OCI-LY7 (cell line): ENCODE measurements at regions not wholly inside any gene's neighbourhood (a gene's known extent, or its start where the extent isn't known, plus 50 kb on each side); places are given as distances from the start of the nearest gene placed in this dataset.

Experiments
- BruUV-seq: library from RNA; stranded (reverse); fragments of 400-500 nt; replicated peaks from 2 replicates; lab custom pipeline; 2021; lab: Mats Ljungman, UMichigan
- CTCF ChIA-PET: fragments of 300-600 bp; sonication (Branson Sonifier 250); formaldehyde crosslinking; loops from one replicate; lab custom pipeline; 2022; ENCODE audit warnings: antibody characterized with exemption; ENCODE audit not compliant: unreplicated experiment; lab: Charles Lee
- POLR2A ChIA-PET: fragments of 300-600 bp; sonication (Branson Sonifier 250); formaldehyde crosslinking; loops from one replicate; lab custom pipeline; 2022; ENCODE audit warnings: antibody characterized with exemption; lab: Charles Lee
- DNase-seq: peaks from one replicate; pipeline ENCODE4 v3.0.0-alpha.2; 2015; ENCODE audit warnings: low spot score
- H2AFZ ChIP-seq: fragments of 200-600 bp; sonication (generic), shearing (Covaris generic); 2 replicates; pipeline ENCODE4 v1.6.1; 2014; ENCODE audit warnings: mild to moderate bottlenecking, antibody characterized with exemption, low read length, moderate library complexity
- H3K27ac ChIP-seq: fragments of 200-600 bp; sonication (generic); 2 replicates; pipeline ENCODE4 v1.5.1; 2014; ENCODE audit warnings: mixed run types, low read depth, mild to moderate bottlenecking, moderate library complexity, low read length, inconsistent platforms; ENCODE audit not compliant: poor library complexity, severe bottlenecking
- H3K36me3 ChIP-seq: fragments of 200-600 bp; sonication (generic); 2 replicates; pipeline ENCODE4 v1.6.1; 2014; ENCODE audit warnings: mild to moderate bottlenecking, antibody characterized with exemption, low read length, moderate library complexity, mixed read lengths; ENCODE audit not compliant: insufficient read depth
- H3K4me1 ChIP-seq: fragments of 200-600 bp; sonication (generic); 2 replicates; pipeline ENCODE4 v1.5.1; 2014; ENCODE audit warnings: mild to moderate bottlenecking, low read length; ENCODE audit not compliant: insufficient read depth, poor library complexity, severe bottlenecking
- H3K4me2 ChIP-seq: fragments of 200-600 bp; sonication (generic); 2 replicates; pipeline ENCODE4 v1.6.1; 2014; ENCODE audit warnings: mild to moderate bottlenecking, low read length
- H3K4me3 ChIP-seq: fragments of 200-600 bp; sonication (generic); 2 replicates; pipeline ENCODE4 v1.5.1; 2014; ENCODE audit warnings: mild to moderate bottlenecking, low read depth, low read length; ENCODE audit not compliant: poor library complexity, severe bottlenecking
- H3K79me2 ChIP-seq: fragments of 200-600 bp; sonication (generic); 2 replicates; pipeline ENCODE4 v1.6.1; 2016; ENCODE audit warnings: low read depth, mild to moderate bottlenecking, low read length, moderate library complexity, mixed read lengths; ENCODE audit not compliant: insufficient read depth
- H3K9me2 ChIP-seq: fragments of 200-600 bp; sonication (generic); 2 replicates; pipeline ENCODE4 v1.6.1; 2016; ENCODE audit warnings: mild to moderate bottlenecking, low read length, mixed read lengths; ENCODE audit not compliant: insufficient read depth
- H3K9me3 ChIP-seq: fragments of 200-600 bp; sonication (generic); 2 replicates; pipeline ENCODE4 v1.6.1; 2014; ENCODE audit warnings: mild to moderate bottlenecking, mixed run types, low read length, mixed read lengths
- H4K20me1 ChIP-seq: fragments of 200-600 bp; sonication (generic); 2 replicates; pipeline ENCODE4 v1.6.1; 2014; ENCODE audit warnings: mild to moderate bottlenecking, antibody characterized with exemption, low read length, moderate library complexity, mixed read lengths; ENCODE audit not compliant: insufficient read depth
- CTCF ChIP-seq: fragments of 200-600 bp; sonication (generic); conservative IDR thresholded peaks from 2 replicates; pipeline ENCODE4 v1.5.1; 2014; ENCODE audit warnings: mild to moderate bottlenecking, antibody characterized with exemption, low read length, moderate library complexity, mixed read lengths
- EZH2phosphoT487 ChIP-seq: fragments of 200-600 bp; sonication (generic); IDR thresholded peaks from 2 replicates; pipeline ENCODE4 v1.6.1; 2018; ENCODE audit warnings: low read depth, borderline replicate concordance, mild to moderate bottlenecking, mixed run types, antibody characterized with exemption, low read length, moderate library complexity, mixed read lengths
- intact Hi-C: fragments of 100-400 bp; cut with micrococcal nuclease; formaldehyde crosslinking; loops from one replicate; pipeline ENCODE4 v1.10.0; 2022; ENCODE audit not compliant: unreplicated experiment

GRCh38 chr4:19879330-19879729 is 372.4 kb upstream of the SLIT2 start:
- BruUV-seq: no TSS peak
- no peak for TF ChIP-seq EZH2phosphoT487
- no peak for TF ChIP-seq CTCF
- Histone ChIP-seq H4K20me1 (no peaks in the 10 kb centered on the region), H3K27ac (no peak overlapping the region), H3K36me3 (no peaks in the 10 kb centered on the region), H2AFZ (no peak overlapping the region), H3K4me2 (no peak overlapping the region), H3K4me1 (no peaks in the 10 kb centered on the region), H3K9me3 (no peaks in the 10 kb centered on the region), H3K4me3 (no peak overlapping the region), H3K9me2 (no peaks in the 10 kb centered on the region), H3K79me2 (no peaks in the 10 kb centered on the region)
- intact Hi-C loops: no loop called here
- no peak for DNase-seq
- CTCF ChIA-PET: no interaction called here
- POLR2A ChIA-PET: interaction anchor here (0.6 kb wide), 1 partner anchor 1253 kb away, joined by 8 read pairs; no protein-coding TSS in a partner anchor

GRCh38 chr4:19857991-19858390 is 393.7 kb upstream of the SLIT2 start:
- no peak overlapping the region for H3K4me2 ChIP-seq
- H4K20me1 ChIP-seq: no peaks in the 10 kb centered on the region
- H3K9me3 ChIP-seq: no peaks in the 10 kb centered on the region
- H3K79me2 ChIP-seq: no peaks in the 10 kb centered on the region
- no TSS peak for BruUV-seq
- intact Hi-C loops: no loop called here
- no peak overlapping the region for H3K4me3 ChIP-seq
- H3K36me3 ChIP-seq: no peaks in the 10 kb centered on the region
- no peaks in the 10 kb centered on the region for H3K4me1 ChIP-seq
- H3K27ac ChIP-seq: no peak overlapping the region
- no peak for DNase-seq
- no peak overlapping the region for H2AFZ ChIP-seq
- TF ChIP-seq EZH2phosphoT487: no peak
- no peak for TF ChIP-seq CTCF
- ChIA-PET CTCF (no interaction called here), POLR2A (interaction anchor here (0.7 kb wide), 1 partner anchor 457 kb away, joined by 3 read pairs; no protein-coding TSS in a partner anchor)
- no peaks in the 10 kb centered on the region for H3K9me2 ChIP-seq

GRCh38 chr4:19857380-19857779 is 394.3 kb upstream of the SLIT2 start:
- Histone ChIP-seq H3K27ac (no peak overlapping the region), H3K79me2 (no peaks in the 10 kb centered on the region), H4K20me1 (no peaks in the 10 kb centered on the region), H3K4me3 (no peak overlapping the region), H3K9me2 (no peaks in the 10 kb centered on the region), H3K9me3 (no peaks in the 10 kb centered on the region), H3K36me3 (no peaks in the 10 kb centered on the region), H3K4me2 (no peak overlapping the region), H2AFZ (no peak overlapping the region), H3K4me1 (no peaks in the 10 kb centered on the region)
- intact Hi-C loops: no loop called here
- POLR2A ChIA-PET: no interaction called here
- no peak for DNase-seq
- CTCF ChIA-PET: no interaction called here
- TF ChIP-seq EZH2phosphoT487: no peak
- no peak for TF ChIP-seq CTCF
- no TSS peak for BruUV-seq
